ENCODE measurements at regions not wholly inside any gene's neighbourhood (a gene's known extent, or its start where the extent isn't known, plus 50 kb on each side); places are given as distances from the start of the nearest gene placed in this dataset.

GRCh38 chr13:75222031-75222430 is 259.9 kb downstream of the TBC1D4 start:
- Histone ChIP-seq H3K9ac (ENCODE audit: insufficient read depth in 1 of 2, low read depth in 2 of 2, low read length in 2 of 2) (no peak overlapping the region), H3K4me1 (replicated peaks in 1 of 2; ENCODE audit: control insufficient read depth in 2 of 2, insufficient read depth in 2 of 2, low read length in 2 of 2) (peaks cover 0 to 3% of the 10 kb centered on the region in 2 experiments; a peak in 2 of 5 replicates), H3K4me3 (no peak overlapping the region), H3K36me3 (ENCODE audit: control insufficient read depth, insufficient read depth, low read length) (no peaks in the 10 kb centered on the region), H3K9me1 (ENCODE audit: control insufficient read depth, insufficient read depth, low read length) (no peaks in the 10 kb centered on the region), H2AFZ (ENCODE audit: low read depth, low read length) (no peak overlapping the region), H4K20me1 (replicated peaks; ENCODE audit: control insufficient read depth, insufficient read depth, low read length) (no peaks in the 10 kb centered on the region), H3K27ac (ENCODE audit: extremely low read depth, low read depth, low read length) (no peak overlapping the region), H3K79me2 (ENCODE audit: control insufficient read depth, insufficient read depth, low read length) (no peaks in the 10 kb centered on the region), H3K4me2 (ENCODE audit: insufficient read depth, low read length) (no peak overlapping the region), H3K9me3 (replicated peaks; ENCODE audit: control insufficient read depth, insufficient read depth, low read depth, low read length) (no peaks in the 10 kb centered on the region), H3K27me3 (ENCODE audit: control insufficient read depth in 2 of 2, insufficient read depth in 2 of 2, low read length in 2 of 2) (no peaks in the 10 kb centered on the region)
- BruUV-seq (replicated peaks) = no TSS peak
- WGBS (ENCODE audit: insufficient coverage, low coverage, missing lambda C conversion rate) = 0% methylated on average over 1 of the region's 1 CpG
- ChIA-PET CTCF (ENCODE audit: low intra/inter-chr PET ratio) (no interaction called here), POLR2A (interaction anchor here (0.5 kb wide), 1 partner anchor 250 kb away, joined by 4 read pairs; no protein-coding TSS in a partner anchor)
- no peak for FAIRE-seq
- TF ChIP-seq ARID3A (IDR thresholded peaks at IDR 0.05; ENCODE audit: borderline replicate concordance, low read depth, low read length) = no peak
- no peak for TF ChIP-seq ZNF408 (CRISPR knock-in tag; IDR thresholded peaks at IDR 0.05; ENCODE audit: low read depth)
- TF ChIP-seq TRIM24 (IDR thresholded peaks at IDR 0.05) = no peak
- no peak for TF ChIP-seq RBM15 (IDR thresholded peaks at IDR 0.05; ENCODE audit: insufficient read depth, low read length)
- no peak for TF ChIP-seq L3MBTL2 (IDR thresholded peaks at IDR 0.05)
- TF ChIP-seq MYBL2 (IDR thresholded peaks at IDR 0.05; ENCODE audit: low read depth) = no peak
- no peak for TF ChIP-seq MYBL2 (CRISPR knock-in tag; IDR thresholded peaks at IDR 0.05; ENCODE audit: borderline replicate concordance)
- TF ChIP-seq NONO (IDR thresholded peaks at IDR 0.05; ENCODE audit: low read depth in 2 of 2, low read length in 1 of 2) = no peak
- TF ChIP-seq, protein P1, sequence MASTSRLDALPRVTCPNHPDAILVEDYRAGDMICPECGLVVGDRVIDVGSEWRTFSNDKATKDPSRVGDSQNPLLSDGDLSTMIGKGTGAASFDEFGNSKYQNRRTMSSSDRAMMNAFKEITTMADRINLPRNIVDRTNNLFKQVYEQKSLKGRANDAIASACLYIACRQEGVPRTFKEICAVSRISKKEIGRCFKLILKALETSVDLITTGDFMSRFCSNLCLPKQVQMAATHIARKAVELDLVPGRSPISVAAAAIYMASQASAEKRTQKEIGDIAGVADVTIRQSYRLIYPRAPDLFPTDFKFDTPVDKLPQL (IDR thresholded peaks at IDR 0.05; ENCODE audit: extremely low read depth, insufficient read length) = no peak
- TF ChIP-seq MECOM (CRISPR knock-in tag; IDR thresholded peaks at IDR 0.05) = no peak
- in situ Hi-C loops (cut with MboI) = no loop called here
- ATAC-seq = no peak
- no peak for DNase-seq (ENCODE audit: extremely low read depth in 1 of 4, low spot score in 3 of 4)
- intact Hi-C loops (cut with micrococcal nuclease) = no loop called here

All from K562 (cell line).